ENCODE measurements at regions not wholly inside any gene's neighbourhood (a gene's known extent, or its start where the extent isn't known, plus 50 kb on each side); places are given as distances from the start of the nearest gene placed in this dataset.
"Not testable (repeated sequence)": the region's sequence is repeated elsewhere in the genome, so short reads cannot be mapped to it uniquely, and the experiment has no call there.

DNA sequence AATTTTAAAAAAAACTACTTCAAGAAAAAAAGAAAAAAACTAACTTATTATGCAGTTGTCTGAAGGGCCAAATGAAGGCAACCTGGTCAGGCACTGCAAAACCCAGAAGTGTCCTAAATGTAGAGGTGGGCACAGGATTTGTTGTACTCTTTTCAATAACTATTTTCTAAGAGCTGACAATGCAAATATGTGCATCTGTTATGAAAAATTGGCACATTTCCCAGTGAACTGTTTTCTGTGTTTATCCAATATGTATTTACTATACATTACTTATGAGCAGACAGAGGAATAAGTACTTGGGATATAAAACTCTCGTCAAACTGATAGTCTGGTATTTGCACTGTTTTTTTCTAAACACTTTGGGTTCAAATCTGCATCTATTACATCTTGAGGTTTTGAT, 188.0 kb upstream of the C21orf91 start:
- Histone ChIP-seq H3K36me3 (no peaks in the 10 kb centered on the region), H3K4me1 (ENCODE audit: control insufficient read depth in 1 of 2, insufficient read depth in 1 of 2, low read depth in 1 of 2, low read length in 1 of 2) (no peaks in the 10 kb centered on the region), H3K27me3 (no peaks in the 10 kb centered on the region), H3K4me3 (ENCODE audit: low read depth in 1 of 2, low read length in 1 of 2) (no peak overlapping the region), H3K27ac (no peak overlapping the region), H3K9me3 (no peaks in the 10 kb centered on the region)
- TF ChIP-seq, protein P1, sequence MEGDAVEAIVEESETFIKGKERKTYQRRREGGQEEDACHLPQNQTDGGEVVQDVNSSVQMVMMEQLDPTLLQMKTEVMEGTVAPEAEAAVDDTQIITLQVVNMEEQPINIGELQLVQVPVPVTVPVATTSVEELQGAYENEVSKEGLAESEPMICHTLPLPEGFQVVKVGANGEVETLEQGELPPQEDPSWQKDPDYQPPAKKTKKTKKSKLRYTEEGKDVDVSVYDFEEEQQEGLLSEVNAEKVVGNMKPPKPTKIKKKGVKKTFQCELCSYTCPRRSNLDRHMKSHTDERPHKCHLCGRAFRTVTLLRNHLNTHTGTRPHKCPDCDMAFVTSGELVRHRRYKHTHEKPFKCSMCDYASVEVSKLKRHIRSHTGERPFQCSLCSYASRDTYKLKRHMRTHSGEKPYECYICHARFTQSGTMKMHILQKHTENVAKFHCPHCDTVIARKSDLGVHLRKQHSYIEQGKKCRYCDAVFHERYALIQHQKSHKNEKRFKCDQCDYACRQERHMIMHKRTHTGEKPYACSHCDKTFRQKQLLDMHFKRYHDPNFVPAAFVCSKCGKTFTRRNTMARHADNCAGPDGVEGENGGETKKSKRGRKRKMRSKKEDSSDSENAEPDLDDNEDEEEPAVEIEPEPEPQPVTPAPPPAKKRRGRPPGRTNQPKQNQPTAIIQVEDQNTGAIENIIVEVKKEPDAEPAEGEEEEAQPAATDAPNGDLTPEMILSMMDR (IDR thresholded peaks at IDR 0.05), result no peak

DNA sequence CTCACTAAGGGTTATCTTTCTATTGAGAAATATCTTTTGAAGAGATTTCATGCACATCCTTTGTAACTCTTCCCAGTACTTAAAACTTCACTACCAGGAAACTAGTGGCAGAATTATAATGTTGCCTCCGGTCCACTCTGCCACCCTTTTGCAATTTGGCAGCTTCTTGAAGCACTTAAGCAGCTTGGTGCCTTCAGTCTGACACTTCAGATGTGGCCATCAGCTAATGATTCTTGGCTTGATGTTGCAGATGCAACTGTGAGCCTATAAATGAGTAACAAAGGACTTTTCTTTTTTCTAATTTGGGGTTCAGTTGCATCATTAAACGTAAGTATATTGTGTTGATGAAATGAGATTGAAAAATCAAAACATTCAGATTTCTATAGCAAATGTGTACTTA, 187.5 kb upstream of the C21orf91 start:
- TF ChIP-seq, protein P1 (IDR thresholded peaks at IDR 0.05), result no peak
- H3K4me1 ChIP-seq (ENCODE audit: control insufficient read depth in 1 of 2, insufficient read depth in 1 of 2, low read depth in 1 of 2, low read length in 1 of 2), result no peaks in the 10 kb centered on the region
- no peak overlapping the region for H3K27ac ChIP-seq

DNA sequence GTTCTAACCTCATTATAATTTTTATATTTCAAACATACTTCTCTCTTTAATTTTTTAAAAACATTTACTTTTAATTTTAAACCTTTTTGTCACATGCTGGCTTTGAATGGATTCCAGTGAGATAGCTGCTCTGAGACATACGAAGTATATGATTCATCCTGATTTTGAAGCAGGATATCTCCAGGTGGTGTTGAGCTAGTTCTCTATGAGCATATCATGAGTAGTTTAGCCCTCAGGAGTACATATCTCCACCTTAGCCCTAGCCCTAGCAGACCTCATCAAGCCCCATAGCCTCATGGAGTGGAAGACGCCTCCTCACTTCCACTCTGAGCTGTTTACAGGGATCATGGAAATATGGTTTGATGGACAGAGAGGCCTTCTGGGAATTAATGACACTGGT, 183.2 kb upstream of the C21orf91 start:
- H3K4me3 ChIP-seq (ENCODE audit: low read depth in 1 of 2, low read length in 1 of 2), result no peak overlapping the region
- H3K27ac ChIP-seq, result no peak overlapping the region
- H3K4me1 ChIP-seq (ENCODE audit: control insufficient read depth in 1 of 2, insufficient read depth in 1 of 2, low read depth in 1 of 2, low read length in 1 of 2), result no peaks in the 10 kb centered on the region
- no peaks in the 10 kb centered on the region for H3K9me3 ChIP-seq
- H3K27me3 ChIP-seq, result no peaks in the 10 kb centered on the region
- TF ChIP-seq, protein P1 (IDR thresholded peaks at IDR 0.05), result no peak
- no peaks in the 10 kb centered on the region for H3K36me3 ChIP-seq

More for the DNA sequence above, 187.5 kb upstream of the C21orf91 start:
- Histone ChIP-seq H3K36me3 (no peaks in the 10 kb centered on the region), H3K9me3 (no peaks in the 10 kb centered on the region), H3K27me3 (no peaks in the 10 kb centered on the region), H3K4me3 (ENCODE audit: low read depth in 1 of 2, low read length in 1 of 2) (no peak overlapping the region)

DNA sequence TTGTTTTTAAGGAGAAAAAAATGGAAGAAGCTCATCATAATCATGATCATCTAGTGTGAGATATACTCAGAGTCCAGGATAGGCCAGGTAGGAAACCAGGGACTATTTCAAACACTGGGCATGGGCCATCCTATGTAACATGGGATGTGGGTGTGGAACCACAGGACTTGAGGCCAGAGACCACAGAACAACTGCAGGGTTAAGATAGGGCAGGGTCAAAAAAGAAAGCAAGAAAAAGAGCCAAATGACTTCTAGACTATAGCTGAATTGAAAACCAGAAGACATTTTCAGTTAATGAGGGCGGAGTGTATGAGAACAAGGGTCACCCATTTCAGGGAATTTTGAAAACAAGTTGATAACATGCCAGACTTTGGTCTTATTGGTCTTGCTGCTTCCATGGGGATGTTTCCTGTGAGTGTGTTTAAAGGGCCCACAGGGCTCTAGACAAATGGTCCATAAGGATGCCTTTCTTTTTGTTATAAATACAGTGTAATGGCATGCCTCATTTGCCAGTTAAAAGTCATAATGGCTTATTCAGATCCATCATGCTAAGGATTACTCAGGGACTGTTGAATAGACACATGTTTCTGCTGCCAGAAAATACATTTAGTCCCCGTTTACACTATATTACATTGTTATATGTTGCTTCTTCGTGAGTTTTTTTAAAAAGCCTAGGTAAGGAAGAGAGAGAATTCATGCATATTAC, 182.0 kb upstream of the C21orf91 start:
- Histone ChIP-seq H3K27ac (no peak overlapping the region), H3K4me1 (ENCODE audit: control insufficient read depth in 1 of 2, insufficient read depth in 1 of 2, low read depth in 1 of 2, low read length in 1 of 2) (no peaks in the 10 kb centered on the region), H3K4me3 (ENCODE audit: low read depth in 1 of 2, low read length in 1 of 2) (no peak overlapping the region), H3K9me3 (no peaks in the 10 kb centered on the region), H3K36me3 (no peaks in the 10 kb centered on the region), H3K27me3 (no peaks in the 10 kb centered on the region)
- TF ChIP-seq, protein P1 (IDR thresholded peaks at IDR 0.05), result no peak

DNA sequence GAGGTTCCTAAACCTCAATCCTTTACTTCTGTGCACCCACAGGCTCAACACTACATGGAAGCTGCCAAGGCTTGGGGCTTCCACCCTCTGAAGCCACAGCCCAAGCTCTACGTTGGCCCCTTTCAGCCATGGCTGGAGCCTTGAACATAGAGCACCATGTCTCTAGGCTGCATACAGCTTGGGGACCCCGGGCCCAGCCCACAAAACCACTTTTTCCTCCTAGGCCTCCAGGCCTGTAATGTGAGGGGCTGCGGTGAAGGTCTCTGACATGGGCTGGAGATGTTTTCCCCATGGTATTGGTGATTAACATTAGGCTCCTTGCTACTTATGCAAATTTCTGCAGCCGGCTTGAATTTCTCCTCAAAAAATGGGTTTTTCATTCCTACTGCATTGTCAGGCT, 179.4 kb upstream of the C21orf91 start:
- H3K27me3 ChIP-seq; H3K4me1 ChIP-seq (ENCODE audit: control insufficient read depth in 1 of 2, insufficient read depth in 1 of 2, low read depth in 1 of 2, low read length in 1 of 2); H3K4me3 ChIP-seq (ENCODE audit: low read depth in 1 of 2, low read length in 1 of 2); H3K27ac ChIP-seq; H3K36me3 ChIP-seq; H3K9me3 ChIP-seq: not testable (repeated sequence)

DNA sequence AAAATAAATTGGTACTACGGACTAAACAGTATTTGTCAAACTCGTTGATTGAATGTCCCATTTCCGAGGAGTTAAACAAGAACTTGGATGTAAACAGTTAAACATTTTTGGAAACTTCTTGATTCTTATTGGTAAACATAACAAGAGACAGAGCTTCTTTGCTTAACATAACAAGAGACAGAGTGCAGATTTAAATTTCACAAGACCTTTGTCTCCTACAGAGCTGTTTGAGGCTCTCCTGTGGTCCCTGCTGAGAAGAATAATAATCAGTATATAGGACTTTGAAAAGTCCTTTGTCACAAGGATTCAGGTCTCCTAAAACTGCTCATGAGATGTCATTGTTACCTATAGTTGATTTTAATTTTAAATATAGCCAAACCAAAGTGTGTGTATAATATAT, 170.6 kb upstream of the C21orf91 start:
- no peaks in the 10 kb centered on the region for H3K4me1 ChIP-seq (ENCODE audit: control insufficient read depth in 1 of 2, insufficient read depth in 1 of 2, low read depth in 1 of 2, low read length in 1 of 2)
- H3K27ac ChIP-seq, result no peak overlapping the region
- TF ChIP-seq, protein P1 (IDR thresholded peaks at IDR 0.05), result no peak
- H3K36me3 ChIP-seq, result no peaks in the 10 kb centered on the region
- no peaks in the 10 kb centered on the region for H3K27me3 ChIP-seq
- no peaks in the 10 kb centered on the region for H3K9me3 ChIP-seq
- H3K4me3 ChIP-seq (ENCODE audit: low read depth in 1 of 2, low read length in 1 of 2), result no peak overlapping the region
